HG03103 (cell line): ENCODE measurements at regions not wholly inside any gene's neighbourhood (a gene's known extent, or its start where the extent isn't known, plus 50 kb on each side); places are given as distances from the start of the nearest gene placed in this dataset.
"Not testable (repeated sequence)": the region's sequence is repeated elsewhere in the genome, so short reads cannot be mapped to it uniquely, and the experiment has no call there.

Experiments used
- ATAC-seq: cut with Tn5 transposase; IDR thresholded peaks from one replicate; pipeline ENCODE4 v1.9.1; 2021; ENCODE audit warnings: low read depth; ENCODE audit not compliant: unreplicated experiment

DNA sequence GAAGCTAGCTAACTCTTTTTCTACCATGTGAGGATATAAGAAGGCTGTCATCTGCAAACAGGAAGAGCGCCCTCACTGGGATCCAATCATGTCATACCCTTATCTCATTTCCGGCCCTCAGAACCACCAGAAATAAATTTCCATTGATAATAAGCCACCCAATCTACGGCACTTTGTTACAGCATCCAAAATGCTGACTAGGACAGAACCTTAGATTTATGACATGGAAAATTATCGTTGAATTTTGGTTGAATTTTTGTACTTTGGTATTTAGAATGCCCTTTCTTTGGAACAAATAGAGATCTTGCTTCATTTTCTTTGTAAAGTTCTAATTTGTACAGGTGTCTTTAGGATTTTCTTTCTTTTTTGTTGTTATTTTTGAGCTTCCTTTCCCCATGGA lies 53.3 kb upstream of the CYLC2 start:
- ATAC-seq = no peak

DNA sequence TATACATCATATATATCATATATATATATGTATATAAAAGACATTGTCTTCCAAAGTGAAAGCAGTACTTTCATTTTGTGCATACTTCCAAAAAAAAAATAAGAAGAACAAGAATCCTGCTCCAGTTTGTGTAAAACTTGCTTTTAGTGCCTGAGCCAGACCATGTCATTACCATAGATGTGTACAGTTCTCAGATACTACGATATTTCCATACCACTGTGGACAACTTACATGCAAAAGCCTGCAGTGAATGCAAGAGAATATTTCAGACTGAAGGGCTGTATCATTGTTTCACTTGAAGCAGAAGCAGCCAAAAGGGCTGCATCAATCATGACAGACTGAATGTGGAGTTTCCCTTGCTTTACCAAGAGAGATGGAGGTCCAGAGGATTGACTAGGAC lies 72.6 kb upstream of the CYLC2 start:
- ATAC-seq = no peak

DNA sequence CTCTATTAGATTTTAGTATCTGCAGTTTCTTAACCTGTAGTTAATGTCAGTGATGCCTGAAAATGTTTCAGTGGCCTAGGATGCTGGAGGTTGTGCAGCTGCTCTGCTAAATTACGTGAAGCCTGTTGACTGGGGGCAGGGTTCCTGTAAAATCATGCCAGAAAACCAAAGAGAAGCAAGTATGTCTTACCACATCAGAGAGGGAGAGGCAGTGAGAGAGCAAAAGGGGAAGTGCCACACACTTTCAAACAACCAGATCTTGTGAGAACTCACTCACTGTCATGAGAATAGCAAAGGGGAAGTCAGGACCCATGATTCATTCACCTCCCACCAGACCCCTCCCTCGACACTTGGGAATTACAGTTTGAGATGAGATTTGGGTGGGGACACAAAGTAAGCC lies 83.9 kb upstream of the CYLC2 start:
- no peak for ATAC-seq

DNA sequence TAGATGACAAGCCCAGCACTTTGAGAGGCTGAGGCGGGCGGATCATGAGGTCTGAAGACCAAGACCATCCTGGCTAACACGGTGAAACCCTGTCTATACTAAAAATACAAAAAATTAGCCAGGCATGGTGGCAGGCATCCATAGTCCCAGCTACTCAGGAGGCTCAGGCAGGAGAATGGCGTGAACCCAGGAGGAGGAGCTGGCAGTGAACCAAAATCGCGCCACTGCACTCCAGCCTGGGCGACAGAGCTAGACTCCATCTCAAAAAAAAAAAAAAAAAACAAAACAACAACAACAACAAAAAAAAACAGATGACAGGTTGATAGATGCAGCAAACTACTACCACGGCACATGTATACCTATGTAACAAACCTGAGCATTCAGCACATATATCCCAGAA lies 89.3 kb upstream of the CYLC2 start:
- not testable (repeated sequence) for ATAC-seq

DNA sequence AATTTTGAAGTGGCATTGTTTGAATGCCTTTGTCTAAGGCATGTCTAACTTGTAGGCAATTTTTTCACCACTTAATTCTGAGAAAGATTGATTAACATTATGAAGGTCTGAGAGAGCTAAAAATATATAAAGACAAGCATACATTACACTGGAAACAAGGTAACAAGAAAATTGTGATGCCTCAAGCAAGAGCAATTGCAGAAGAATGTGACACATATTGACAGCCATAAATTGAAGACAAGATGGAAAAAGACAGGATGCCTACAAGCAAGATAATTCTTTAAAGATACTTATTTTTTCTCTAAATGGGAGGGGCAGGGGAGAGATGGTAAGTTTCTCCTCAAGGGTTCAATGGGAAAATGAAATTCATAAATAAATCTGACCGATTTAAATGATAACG lies 103.1 kb upstream of the CYLC2 start:
- ATAC-seq = no peak

DNA sequence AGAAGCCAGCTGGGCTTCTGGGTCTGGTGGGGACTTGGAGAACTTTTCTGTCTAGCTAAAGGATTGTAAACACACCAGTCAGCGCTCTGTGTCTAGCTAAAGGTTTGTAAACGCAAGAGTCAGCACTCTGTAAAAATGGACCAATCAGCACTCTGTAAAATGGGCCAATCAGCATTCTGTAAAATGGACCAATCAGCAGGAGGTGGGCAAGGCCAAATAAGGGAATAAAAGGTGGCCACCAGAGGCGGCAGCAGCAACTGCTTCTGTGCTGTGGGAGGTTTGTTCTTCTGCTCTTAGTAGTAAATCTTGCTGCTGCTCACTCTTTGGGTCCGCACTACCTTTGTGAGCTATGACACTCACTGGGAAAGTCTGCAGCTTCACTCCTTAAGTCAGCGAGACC lies 106.4 kb upstream of the CYLC2 start:
- ATAC-seq = not testable (repeated sequence)

DNA sequence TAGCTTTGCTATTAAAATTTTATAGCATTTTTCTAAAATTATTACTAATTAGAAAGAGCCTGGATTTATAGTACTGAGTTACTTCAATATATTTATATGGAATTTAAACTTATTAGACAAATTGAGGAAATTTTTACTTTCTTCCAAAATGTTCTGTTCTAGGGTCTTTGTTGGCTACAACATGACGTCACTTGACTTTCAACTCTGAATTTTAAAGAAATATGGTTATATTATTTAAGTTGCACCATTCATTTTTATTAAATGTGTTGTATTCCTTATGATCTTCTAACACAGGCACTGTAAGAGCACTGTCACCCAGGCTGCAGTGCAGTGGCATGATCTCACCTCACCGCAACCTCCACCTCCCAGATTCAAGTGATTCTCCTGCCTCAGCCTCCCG lies 119.4 kb upstream of the CYLC2 start:
- ATAC-seq = no peak

DNA sequence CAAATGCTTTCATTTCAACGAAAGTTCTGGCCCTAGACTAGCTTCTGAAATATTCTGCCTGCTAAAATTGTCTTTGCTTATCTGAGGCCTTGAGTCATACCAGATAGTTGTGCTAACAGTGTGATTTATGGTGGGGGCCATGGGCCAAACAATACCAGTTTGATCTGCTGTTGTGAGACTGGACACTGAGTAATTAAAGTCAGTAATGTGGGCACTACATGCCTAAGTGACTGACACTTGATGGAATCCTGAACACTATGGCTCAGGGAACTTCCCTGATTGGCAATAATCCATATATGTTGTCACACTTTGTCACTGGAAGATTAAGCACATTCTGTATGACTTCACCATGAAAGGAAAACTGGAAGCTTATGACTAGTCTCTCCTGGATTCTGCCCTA lies 127.6 kb upstream of the CYLC2 start:
- ATAC-seq = no peak

DNA sequence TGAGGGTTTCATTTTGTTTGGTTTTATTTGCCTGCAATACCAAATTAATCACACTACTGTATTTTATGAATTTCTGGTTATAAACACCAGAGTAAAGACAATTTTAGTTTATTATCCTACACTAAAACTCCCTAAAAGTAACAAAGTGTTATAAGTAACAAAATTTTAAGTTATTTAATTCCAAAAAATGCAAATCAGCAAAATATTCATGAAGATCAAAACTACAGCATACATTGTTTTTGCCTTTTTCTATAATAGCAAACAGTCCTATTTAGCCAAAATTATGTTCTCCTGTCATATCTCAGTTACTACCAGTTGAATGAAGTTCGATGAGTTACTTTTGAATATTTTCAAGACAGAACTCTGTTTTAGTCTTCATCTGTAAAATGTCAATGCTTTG lies 132.7 kb upstream of the CYLC2 start:
- ATAC-seq = no peak

DNA sequence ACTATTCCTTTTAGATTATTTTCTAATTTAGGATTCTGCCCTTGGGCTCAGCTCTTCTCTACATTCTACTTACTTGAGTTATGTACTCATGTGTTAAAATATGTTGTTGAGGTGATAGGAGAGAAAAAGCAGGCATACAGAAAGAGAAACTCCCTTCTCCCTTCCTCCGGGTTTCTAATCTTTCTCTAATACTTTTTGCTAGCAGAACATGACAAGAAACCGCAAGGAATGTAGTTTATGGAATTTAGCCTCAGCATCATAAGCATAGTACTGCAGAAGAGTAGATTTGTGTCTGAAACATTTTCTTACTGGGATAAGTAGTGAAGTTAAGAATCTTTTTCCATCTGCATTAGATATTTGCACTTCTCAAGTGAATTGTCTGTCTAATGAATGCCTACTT lies 139.5 kb upstream of the CYLC2 start:
- no peak for ATAC-seq

DNA sequence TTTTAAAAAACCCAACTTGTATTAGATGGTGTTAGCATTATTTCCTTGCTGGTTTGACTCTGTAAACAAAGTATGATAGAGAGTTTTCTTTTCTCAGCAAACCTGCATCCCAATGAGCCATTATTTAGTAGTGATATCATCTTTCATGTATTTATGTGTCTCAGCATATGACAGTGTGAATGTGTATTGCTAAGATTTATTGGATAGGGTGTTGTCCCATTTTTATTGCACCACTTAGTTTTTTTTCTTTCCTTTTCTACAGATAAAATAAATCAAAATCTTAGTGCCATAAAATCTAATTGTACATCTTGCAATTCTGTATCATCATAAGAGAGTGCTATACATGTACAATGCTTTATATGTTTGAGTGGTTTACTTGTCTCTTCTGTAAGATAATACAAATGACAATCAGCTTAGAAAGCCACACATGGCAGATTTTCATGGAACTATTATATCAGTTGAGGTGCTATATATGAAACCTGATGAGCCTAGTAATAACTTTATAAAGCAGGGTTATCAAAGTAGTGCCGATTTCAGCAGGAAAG lies 149.2 kb upstream of the CYLC2 start:
- no peak for ATAC-seq

DNA sequence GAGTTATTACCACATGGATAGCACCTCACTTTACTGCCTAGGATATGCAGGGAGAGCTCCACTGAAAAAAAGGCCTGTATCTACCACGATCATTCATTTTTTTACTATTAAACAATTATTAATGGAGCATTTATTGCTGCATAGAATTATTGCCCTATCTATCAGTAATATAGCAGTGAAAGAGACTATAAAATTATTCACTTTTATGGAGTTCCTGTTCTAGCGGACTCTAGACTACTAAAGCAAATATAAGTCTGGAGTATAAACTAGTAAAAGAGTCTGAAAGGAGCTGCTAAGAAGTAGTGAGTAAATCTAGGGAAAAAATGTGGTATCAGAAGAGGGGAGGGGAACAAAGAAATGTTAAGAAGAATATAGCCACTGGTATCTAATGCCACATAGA lies 150.4 kb upstream of the CYLC2 start:
- ATAC-seq = no peak

DNA sequence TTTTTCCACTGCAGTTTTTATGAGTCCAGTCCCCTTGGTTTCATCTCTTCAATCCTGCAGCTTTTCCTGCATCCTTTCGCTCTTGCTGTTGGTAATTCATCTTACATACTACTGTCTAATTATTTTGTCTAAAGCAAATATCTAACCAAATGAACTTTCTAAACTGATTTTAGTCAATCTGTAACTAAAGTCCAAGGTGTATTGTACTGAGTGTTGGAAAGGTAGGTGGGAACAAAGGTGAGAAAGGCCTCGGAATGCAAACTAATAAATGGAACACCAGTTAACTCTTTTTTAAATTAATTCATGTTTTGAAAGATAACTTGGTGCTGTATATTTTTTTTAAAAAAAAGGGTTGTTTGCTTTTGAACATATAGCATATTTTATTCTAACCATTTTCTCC lies 152.7 kb upstream of the CYLC2 start:
- no peak for ATAC-seq

DNA sequence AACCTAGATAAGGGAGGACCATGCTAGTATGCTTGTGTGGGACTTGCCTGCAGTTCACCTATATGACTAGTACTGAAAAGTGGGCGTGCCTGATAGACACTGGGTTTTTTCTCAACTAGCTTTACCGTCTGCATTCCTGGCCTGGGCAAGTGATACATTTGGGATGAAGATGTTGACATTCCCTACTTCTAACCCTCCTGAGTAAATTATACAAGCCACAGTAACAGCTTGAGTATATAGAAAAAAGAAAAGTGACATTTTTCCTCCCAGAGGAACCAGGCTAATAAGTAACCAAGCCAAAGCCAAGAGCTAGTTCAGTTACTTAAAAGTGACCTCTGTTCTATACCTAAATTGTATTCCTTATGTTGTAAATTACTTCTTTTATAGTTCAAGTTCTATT lies 153.8 kb upstream of the CYLC2 start:
- ATAC-seq = no peak

DNA sequence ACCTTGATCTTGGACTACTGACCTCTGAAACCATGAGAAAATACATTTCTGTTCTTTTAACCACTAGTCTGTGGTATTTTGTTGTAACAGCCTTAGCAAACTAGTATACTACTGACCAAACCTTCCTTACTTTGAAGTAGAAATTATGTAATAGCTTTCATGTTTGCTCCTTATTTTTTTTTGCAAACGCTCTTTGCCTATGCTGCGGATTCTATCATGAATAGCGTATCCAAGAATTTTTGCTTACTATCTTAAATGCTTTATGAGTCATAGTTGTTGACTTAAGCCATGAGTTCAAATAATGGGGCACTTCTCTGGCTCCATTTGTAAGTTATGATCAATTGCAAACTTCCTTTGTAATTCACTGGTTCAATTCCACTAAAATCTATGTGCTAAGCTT lies 154.8 kb upstream of the CYLC2 start:
- no peak for ATAC-seq

DNA sequence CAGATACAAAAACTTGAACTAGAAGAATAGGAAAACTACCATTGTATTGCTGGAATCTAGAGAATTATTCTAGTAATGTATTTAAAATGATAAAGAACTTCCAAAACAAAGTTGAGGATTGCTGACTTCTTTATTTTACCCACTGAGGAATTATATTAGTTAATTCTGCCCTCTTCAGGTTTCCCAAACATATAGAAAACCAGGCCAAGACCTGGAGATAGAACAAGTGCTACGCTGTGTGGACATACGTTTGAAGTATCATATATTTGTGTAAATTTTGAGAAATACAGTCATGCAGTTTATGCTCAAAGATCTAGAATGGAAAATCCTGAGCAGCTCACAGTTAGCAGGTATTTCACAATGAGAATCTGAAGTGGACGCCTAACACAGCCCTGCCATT lies 162.3 kb upstream of the CYLC2 start:
- ATAC-seq = no peak

DNA sequence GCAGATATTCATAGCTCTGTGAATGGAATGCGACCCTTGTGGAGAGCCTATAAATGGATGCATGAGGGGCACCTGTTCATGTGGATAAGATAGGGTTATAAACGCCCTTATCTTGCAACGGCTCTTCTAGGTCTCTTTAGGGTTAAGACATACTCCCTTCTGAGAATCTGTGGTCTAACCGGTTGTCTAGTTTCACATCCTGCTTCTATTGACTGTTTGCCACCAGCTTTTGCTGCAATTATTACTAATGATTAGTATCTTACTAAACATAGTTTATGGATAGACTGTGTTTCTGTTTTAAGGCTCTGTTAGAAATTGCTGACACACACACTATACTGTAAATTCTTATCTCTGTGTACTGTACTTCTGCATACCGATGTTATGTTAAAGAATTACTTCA lies 198.9 kb upstream of the CYLC2 start:
- ATAC-seq = no peak

DNA sequence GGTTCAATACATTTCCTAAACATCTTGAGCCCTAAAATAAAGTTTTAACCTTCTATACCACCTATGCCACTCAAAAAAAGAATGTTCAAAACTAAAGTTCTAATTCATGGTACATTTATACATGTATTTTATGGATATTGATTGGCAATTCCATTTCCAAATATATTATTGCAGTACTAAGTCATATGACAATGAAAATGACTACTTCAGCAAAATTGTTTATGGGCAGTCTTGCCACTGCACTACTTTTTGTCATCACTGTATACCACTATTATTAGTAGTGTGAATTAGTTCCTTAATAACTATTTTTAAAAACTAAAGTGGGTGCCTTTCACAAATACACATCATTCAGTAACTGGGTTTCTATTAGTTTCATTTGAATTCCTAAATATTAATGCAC lies 199.6 kb upstream of the CYLC2 start:
- no peak for ATAC-seq

DNA sequence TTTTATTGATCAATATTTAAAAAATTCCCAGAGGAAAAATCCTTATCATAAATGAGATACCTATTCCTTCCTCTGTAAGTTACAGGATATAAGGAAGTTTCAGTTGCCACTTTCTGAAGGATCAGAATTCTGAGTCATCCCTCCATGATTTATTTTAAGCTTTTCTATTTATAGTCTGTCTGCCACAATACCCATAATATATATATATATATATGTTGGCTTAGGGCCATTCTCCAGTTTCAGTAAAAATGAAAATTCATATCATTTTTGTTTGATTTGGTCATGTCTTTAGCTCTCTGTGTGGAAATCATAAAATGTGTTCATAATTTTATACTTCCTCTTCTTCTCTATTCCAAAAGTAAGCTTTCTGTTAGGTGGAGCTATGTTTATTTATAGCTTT lies 215.8 kb upstream of the CYLC2 start:
- no peak for ATAC-seq

DNA sequence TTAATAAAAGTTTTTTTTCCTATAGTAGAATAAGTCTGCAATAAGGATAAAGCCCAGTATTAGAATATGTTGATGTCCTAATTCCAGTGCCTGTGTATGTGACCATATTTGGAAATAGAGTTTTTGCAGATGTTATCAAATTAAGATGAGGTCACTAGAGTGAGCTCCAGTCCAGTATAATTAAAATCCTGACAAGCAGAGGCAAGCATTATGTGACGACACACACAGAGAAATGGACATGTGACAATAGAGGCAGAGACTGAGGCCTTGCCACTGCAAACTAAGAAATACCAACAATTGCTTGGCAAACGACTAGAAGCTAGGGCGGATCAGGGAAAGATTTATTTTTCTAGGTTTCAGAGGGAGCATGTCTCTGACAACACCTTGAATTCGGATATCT lies 216.4 kb upstream of the CYLC2 start:
- no peak for ATAC-seq

DNA sequence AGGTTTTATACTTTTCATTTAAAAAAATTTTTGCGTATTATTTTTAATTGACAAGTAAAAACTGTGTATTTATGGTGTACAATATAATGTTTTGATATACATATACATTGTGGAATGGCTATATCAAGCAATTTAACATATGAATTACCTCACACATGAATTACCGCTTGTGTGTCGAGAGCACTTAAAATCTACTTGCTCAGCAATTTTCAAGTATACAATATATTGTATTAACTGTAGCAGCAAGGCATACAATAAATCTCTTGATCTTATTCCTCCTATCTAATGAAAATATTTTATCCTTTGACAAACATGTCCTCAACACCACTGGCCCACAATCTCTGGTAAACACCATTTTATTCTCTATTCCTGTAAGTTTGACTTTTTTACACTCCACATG lies 224.4 kb upstream of the CYLC2 start:
- no peak for ATAC-seq

DNA sequence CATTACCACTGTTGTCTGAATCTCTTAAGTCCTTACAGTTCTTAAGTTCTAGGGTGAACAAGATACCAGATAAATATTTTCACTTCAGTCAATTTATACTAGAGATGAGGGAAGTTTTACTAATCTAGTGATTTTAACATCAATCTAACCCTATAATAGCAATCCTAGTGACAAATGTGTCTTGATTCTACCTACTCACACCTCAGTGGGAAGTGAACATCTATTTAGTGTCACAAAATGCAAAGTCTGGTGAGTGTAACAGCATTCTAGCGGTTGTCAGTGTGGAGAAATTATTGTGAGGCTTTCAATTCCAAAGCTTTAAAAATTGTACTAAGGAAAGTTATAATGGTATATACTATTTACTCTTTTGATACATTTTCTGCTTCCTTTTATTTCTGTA lies 225.8 kb upstream of the CYLC2 start:
- ATAC-seq = no peak

DNA sequence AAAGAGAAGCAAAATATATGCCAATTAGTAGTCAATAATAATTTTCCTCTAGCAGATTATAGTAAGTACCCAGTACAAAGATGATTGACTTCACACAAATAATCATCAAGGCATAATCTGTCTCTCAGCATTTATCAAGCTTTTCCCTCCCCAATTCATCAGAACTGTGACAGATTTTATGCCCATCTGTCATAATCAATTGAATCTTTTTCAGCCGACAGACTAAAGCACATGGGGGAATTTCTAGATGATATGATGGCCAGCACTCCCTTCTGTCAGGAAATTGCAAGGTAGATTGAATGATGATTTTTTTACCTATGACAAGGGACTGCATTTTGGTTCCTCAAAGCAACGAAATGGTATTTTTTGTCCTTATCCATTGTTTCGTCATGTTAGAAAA lies 227.1 kb upstream of the CYLC2 start:
- no peak for ATAC-seq

DNA sequence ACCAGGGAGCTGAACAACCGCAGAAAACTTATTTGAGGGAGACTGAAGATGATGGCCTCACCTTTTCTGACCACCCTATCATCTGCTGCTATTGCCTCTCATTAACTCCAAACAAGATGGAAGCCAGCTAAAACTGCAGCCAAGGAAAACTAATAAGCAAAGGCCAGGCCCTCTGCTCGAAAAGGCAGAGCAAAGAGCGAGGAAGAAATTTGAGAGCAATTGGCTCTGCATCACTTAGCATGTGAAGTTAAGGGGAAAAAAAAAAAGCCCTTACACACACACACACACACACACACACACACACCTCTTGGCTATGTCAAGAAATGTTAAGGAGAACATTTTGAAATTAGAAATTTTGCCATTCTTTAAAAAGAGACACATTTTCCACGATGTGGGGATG lies 228.1 kb upstream of the CYLC2 start:
- no peak for ATAC-seq
